ENCODE measurements at regions not wholly inside any gene's neighbourhood (a gene's known extent, or its start where the extent isn't known, plus 50 kb on each side); places are given as distances from the start of the nearest gene placed in this dataset.

- TF ChIP-seq CTCF (conservative IDR thresholded peaks at IDR 0.05; ENCODE audit: low read depth, low read length): no peak
- TF ChIP-seq EZH2 (IDR thresholded peaks at IDR 0.05; ENCODE audit: low read length, unreplicated experiment): no peak
Observed at GRCh38 chr3:110420158-110420641, 651.4 kb upstream of the NECTIN3 start.

Data from PC-3 (cell line).